ENCODE measurements at regions not wholly inside any gene's neighbourhood (a gene's known extent, or its start where the extent isn't known, plus 50 kb on each side); places are given as distances from the start of the nearest gene placed in this dataset. TPM values are rescaled to one million over a fixed set of nuclear protein-coding genes. Genes with fewer than 3 reads are reported as not detected.

DNA sequence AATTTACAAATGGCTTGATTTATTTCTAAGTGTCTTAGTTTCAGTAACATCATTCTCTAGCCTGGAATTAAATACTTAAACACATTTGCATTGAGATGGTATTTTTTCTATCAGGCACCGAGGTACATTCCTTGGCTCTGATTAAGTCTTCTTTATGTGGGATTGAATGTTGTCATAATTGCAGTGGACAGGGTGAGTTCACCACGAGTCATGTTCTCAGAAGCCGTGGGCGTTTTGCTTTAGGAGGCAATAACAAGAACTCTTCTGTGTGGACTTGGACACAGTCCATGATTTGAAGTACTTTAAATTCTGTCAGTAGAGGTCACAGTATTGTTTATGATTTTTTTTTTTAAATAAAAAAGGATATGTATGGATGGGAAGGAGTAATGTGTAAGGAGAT, 57.1 kb upstream of the EFHC2 start:
- no peaks in the 10 kb centered on the region for H3K27me3 ChIP-seq
- H3K9me3 ChIP-seq, result no peaks in the 10 kb centered on the region

DNA sequence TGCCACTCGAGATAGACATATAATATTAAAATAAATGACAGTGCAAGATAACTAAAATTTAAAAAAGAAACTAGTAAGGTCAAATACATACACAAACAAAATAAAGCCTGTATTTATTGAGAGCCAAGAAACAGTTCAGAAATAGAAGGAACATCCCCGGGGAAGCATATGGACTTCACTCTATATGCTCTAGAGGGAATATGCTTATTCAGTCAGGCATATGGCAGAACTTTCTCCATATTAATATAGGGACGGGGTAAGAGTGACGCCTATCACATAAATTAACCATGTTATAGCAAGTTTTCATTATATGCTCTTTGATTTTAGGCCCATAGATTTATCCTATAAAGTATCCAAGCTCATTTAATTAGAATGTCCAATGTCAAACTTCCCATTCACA, 56.7 kb upstream of the EFHC2 start:
- no peaks in the 10 kb centered on the region for H3K36me3 ChIP-seq
- no peaks in the 10 kb centered on the region for H3K4me1 ChIP-seq
- H3K9me3 ChIP-seq, result no peaks in the 10 kb centered on the region
- intact Hi-C loops (cut with DNase I), result no loop called here
- TF ChIP-seq POLR2AphosphoS5 (IDR thresholded peaks at IDR 0.05; ENCODE audit: insufficient read depth in 1 of 2, low read depth in 1 of 2) (no peak), POLR2A (IDR thresholded peaks at IDR 0.05) (no peak)
- TF ChIP-seq, protein P1, sequence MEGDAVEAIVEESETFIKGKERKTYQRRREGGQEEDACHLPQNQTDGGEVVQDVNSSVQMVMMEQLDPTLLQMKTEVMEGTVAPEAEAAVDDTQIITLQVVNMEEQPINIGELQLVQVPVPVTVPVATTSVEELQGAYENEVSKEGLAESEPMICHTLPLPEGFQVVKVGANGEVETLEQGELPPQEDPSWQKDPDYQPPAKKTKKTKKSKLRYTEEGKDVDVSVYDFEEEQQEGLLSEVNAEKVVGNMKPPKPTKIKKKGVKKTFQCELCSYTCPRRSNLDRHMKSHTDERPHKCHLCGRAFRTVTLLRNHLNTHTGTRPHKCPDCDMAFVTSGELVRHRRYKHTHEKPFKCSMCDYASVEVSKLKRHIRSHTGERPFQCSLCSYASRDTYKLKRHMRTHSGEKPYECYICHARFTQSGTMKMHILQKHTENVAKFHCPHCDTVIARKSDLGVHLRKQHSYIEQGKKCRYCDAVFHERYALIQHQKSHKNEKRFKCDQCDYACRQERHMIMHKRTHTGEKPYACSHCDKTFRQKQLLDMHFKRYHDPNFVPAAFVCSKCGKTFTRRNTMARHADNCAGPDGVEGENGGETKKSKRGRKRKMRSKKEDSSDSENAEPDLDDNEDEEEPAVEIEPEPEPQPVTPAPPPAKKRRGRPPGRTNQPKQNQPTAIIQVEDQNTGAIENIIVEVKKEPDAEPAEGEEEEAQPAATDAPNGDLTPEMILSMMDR (IDR thresholded peaks at IDR 0.05), result no peak
- no peak for DNase-seq (ENCODE audit: extremely low spot score in 2 of 2)
- H3K27ac ChIP-seq, result no peak overlapping the region
- no peaks in the 10 kb centered on the region for H3K27me3 ChIP-seq
- H3K4me3 ChIP-seq, result no peak overlapping the region

More for the DNA sequence above, 57.1 kb upstream of the EFHC2 start:
- no peak for DNase-seq (ENCODE audit: extremely low spot score in 2 of 2)
- Histone ChIP-seq H3K36me3 (no peaks in the 10 kb centered on the region), H3K27ac (no peak overlapping the region), H3K4me3 (no peak overlapping the region), H3K4me1 (no peaks in the 10 kb centered on the region)
- TF ChIP-seq, protein P1 (IDR thresholded peaks at IDR 0.05), result no peak
- TF ChIP-seq POLR2AphosphoS5 (IDR thresholded peaks at IDR 0.05; ENCODE audit: insufficient read depth in 1 of 2, low read depth in 1 of 2) (no peak), POLR2A (IDR thresholded peaks at IDR 0.05) (no peak)
- intact Hi-C loops (cut with DNase I), result no loop called here

Small RNAs in the stretch of these regions (small RNA-seq; reads per million reads assigned to genes)
- gene RF00019, result not detected
